Vagina (tissue), 2 donors: ENCODE measurements at regions not wholly inside any gene's neighbourhood (a gene's known extent, or its start where the extent isn't known, plus 50 kb on each side); places are given as distances from the start of the nearest gene placed in this dataset.

ENCODE experiments used
- POLR2A ChIP-seq, 2 donors: fragments of 450-650 bp; IDR thresholded peaks; one replicate each; pipeline ENCODE4 v1.6.1; 2017; ENCODE audit warnings: antibody characterized with exemption in 2 of 2, mild to moderate bottlenecking in 2 of 2, moderate library complexity in 2 of 2
- TF ChIP-seq, protein P1 (sequence below), 3 experiments: fragments of 450-650 bp in 2 of 3; fragments of 200-600 bp in 1 of 3; sonication (generic) in 1 of 3; IDR thresholded peaks; one replicate each; pipeline ENCODE4 v1.5.1; 2017 to 2019; ENCODE audit warnings: antibody characterized with exemption in 3 of 3, mild to moderate bottlenecking in 2 of 3, moderate library complexity in 2 of 3

DNA sequence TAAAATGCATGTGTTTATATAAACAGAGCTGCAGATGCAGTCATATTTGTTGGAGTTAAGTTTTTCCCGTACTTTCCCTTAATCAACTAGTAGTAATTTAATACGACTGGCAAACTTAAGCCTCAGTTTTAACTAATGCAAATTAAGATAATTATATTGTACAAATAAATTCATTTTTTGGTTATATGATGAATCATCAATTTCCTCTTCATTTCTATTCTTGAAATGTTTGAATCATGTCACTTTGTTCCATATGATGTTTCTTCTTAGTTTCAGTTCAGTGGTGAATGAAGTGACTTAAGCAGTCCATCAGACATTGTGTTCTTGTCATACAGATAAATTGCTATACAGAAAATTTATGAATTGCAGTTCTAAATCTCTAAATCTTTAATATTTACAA is 1361.2 kb upstream of the EPHA6 start:
- TF ChIP-seq, protein P1, sequence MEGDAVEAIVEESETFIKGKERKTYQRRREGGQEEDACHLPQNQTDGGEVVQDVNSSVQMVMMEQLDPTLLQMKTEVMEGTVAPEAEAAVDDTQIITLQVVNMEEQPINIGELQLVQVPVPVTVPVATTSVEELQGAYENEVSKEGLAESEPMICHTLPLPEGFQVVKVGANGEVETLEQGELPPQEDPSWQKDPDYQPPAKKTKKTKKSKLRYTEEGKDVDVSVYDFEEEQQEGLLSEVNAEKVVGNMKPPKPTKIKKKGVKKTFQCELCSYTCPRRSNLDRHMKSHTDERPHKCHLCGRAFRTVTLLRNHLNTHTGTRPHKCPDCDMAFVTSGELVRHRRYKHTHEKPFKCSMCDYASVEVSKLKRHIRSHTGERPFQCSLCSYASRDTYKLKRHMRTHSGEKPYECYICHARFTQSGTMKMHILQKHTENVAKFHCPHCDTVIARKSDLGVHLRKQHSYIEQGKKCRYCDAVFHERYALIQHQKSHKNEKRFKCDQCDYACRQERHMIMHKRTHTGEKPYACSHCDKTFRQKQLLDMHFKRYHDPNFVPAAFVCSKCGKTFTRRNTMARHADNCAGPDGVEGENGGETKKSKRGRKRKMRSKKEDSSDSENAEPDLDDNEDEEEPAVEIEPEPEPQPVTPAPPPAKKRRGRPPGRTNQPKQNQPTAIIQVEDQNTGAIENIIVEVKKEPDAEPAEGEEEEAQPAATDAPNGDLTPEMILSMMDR (IDR thresholded peaks at IDR 0.05), result no peak
- TF ChIP-seq POLR2A (IDR thresholded peaks at IDR 0.05), result no peak
